ENCODE measurements at regions not wholly inside any gene's neighbourhood (a gene's known extent, or its start where the extent isn't known, plus 50 kb on each side); places are given as distances from the start of the nearest gene placed in this dataset.

DNA sequence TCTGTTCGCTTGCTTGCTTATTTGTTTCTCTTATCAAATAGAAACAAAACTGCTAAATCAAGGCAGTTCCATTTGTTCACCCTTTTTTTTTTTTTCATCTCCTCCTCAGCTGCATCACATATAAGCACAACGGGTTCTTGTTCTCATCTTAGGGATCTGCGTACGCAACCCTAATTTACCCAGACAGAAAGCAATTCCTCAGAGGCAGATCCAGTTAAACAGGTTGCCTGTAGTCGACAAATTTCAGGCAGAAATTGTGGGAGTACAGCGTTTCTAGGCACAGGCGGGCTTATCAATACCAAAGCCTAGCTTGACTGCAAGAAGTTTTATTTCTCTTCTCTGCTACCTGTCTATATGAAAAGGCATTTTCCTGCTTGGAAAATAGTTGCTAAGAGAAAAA is 565.4 kb downstream of the NXPH1 start:
- TF ChIP-seq, protein P1, sequence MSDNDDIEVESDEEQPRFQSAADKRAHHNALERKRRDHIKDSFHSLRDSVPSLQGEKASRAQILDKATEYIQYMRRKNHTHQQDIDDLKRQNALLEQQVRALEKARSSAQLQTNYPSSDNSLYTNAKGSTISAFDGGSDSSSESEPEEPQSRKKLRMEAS (IDR thresholded peaks at IDR 0.05; ENCODE audit: low read depth, low read length): no peak
- TF ChIP-seq POLR2A (IDR thresholded peaks at IDR 0.05; ENCODE audit: extremely low read depth, insufficient read length) (no peak), MYC (IDR thresholded peaks at IDR 0.05; ENCODE audit: low read depth, low read length) (no peak)
- TF ChIP-seq, protein P2, sequence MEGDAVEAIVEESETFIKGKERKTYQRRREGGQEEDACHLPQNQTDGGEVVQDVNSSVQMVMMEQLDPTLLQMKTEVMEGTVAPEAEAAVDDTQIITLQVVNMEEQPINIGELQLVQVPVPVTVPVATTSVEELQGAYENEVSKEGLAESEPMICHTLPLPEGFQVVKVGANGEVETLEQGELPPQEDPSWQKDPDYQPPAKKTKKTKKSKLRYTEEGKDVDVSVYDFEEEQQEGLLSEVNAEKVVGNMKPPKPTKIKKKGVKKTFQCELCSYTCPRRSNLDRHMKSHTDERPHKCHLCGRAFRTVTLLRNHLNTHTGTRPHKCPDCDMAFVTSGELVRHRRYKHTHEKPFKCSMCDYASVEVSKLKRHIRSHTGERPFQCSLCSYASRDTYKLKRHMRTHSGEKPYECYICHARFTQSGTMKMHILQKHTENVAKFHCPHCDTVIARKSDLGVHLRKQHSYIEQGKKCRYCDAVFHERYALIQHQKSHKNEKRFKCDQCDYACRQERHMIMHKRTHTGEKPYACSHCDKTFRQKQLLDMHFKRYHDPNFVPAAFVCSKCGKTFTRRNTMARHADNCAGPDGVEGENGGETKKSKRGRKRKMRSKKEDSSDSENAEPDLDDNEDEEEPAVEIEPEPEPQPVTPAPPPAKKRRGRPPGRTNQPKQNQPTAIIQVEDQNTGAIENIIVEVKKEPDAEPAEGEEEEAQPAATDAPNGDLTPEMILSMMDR (IDR thresholded peaks at IDR 0.05; ENCODE audit: low read depth, low read length): no peak
- no peak for DNase-seq (ENCODE audit: low read depth)
- H3K4me3 ChIP-seq (ENCODE audit: low read depth, low read length): no peak overlapping the region

DNA sequence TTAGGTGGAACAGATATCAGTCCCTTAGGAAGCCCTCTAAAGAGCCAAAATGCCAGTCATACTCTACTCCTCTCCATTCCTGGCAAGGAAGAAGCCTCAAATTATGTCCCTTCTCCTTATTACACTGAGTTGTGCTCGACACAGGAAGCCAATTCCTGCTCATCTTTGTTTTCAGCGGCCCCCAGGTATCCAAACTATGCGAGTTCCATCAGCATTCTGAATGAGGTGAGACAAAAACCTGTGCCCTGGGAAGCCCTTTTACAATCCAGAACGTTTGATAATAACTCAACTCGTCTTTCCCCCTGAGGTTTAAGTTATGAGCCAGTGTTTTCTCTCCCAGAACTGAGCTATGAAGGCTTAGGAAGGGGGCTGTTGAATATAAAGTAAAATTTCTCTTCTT is 580.5 kb downstream of the NXPH1 start:
- H3K4me3 ChIP-seq (ENCODE audit: low read depth, low read length): no peak overlapping the region
- TF ChIP-seq MYC (IDR thresholded peaks at IDR 0.05; ENCODE audit: low read depth, low read length): no peak
- TF ChIP-seq, protein P2 (IDR thresholded peaks at IDR 0.05; ENCODE audit: low read depth, low read length): no peak
- TF ChIP-seq, protein P1 (IDR thresholded peaks at IDR 0.05; ENCODE audit: low read depth, low read length): no peak
- no peak for TF ChIP-seq POLR2A (IDR thresholded peaks at IDR 0.05; ENCODE audit: extremely low read depth, insufficient read length)
- DNase-seq (ENCODE audit: low read depth): no peak

DNA sequence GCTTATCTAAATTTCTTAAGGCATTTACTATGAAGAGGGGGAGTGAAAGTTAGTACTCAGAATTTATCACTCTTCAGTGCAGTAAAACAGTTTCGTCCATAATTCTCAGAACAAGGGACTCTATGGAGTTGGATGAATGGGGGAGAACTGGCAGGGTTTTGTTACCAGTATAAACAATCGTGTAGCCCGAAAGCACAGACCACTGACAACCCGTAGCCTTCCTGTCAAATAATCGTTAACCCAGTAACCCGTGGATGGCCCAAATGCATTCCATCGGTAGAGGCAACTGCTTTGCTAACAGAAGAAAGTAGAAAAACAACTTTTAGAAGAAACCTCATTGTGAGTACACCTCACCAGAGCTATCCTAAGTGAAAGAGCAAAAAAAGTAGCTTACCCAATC is 583.9 kb downstream of the NXPH1 start:
- TF ChIP-seq POLR2A (IDR thresholded peaks at IDR 0.05; ENCODE audit: extremely low read depth, insufficient read length): no peak
- no peak for TF ChIP-seq MYC (IDR thresholded peaks at IDR 0.05; ENCODE audit: low read depth, low read length)
- TF ChIP-seq, protein P2 (IDR thresholded peaks at IDR 0.05; ENCODE audit: low read depth, low read length): no peak
- TF ChIP-seq, protein P1 (IDR thresholded peaks at IDR 0.05; ENCODE audit: low read depth, low read length): no peak
- DNase-seq (ENCODE audit: low read depth): no peak
- H3K4me3 ChIP-seq (ENCODE audit: low read depth, low read length): no peak overlapping the region

DNA sequence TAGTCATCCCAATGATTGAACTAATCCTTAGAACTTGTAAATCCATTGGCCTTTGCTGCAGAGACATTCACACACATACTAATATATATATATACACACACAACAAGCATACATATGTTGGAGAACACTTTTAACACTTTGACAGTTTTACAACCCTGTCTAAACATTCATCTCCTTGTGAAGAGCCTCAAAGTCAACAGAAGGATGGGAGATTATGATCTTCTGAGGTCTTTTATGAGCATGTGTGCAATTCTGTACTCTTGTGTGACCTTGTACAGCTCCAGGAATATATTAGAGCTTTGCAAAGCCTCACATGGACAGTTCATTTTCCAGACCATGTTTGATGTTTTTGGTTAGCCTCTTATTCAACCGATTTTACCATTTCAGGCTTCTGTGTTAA is 589.0 kb downstream of the NXPH1 start:
- TF ChIP-seq, protein P1 (IDR thresholded peaks at IDR 0.05; ENCODE audit: low read depth, low read length): no peak
- TF ChIP-seq MYC (IDR thresholded peaks at IDR 0.05; ENCODE audit: low read depth, low read length) (no peak), POLR2A (IDR thresholded peaks at IDR 0.05; ENCODE audit: extremely low read depth, insufficient read length) (no peak)
- TF ChIP-seq, protein P2 (IDR thresholded peaks at IDR 0.05; ENCODE audit: low read depth, low read length): no peak
- DNase-seq (ENCODE audit: low read depth): no peak
- H3K4me3 ChIP-seq (ENCODE audit: low read depth, low read length): no peak overlapping the region

DNA sequence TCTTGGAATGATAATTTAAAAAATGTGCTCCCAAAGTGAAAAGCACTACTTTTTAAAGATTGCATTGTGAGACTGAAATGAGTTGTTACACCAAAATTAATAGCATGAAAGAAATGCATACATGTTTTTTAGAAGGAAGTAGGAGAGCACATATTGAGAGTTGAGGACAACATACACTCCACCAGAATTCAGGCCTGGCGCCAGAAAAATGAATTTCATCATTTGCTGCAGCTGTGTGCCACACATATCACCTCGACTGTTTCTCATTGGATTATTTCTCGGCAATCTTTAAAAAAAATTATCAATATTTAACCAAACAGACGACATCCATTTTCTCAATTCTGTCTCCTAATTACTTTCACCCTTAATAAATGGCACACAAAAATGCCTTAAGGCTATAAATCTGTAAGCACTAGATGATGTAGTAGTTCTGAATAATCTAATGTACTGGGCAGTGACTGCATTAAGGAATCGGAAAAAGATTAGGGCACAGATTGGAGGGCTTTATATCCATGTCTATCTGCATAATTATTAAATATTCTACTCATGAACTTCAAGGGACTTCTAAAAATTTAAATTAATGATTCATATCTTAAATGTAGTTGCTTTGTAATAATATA is 590.4 kb downstream of the NXPH1 start:
- TF ChIP-seq POLR2A (IDR thresholded peaks at IDR 0.05; ENCODE audit: extremely low read depth, insufficient read length) (no peak), MYC (IDR thresholded peaks at IDR 0.05; ENCODE audit: low read depth, low read length) (no peak)
- TF ChIP-seq, protein P1 (IDR thresholded peaks at IDR 0.05; ENCODE audit: low read depth, low read length): no peak
- TF ChIP-seq, protein P2 (IDR thresholded peaks at IDR 0.05; ENCODE audit: low read depth, low read length): no peak
- no peak overlapping the region for H3K4me3 ChIP-seq (ENCODE audit: low read depth, low read length)
- no peak for DNase-seq (ENCODE audit: low read depth)

All from NB4 (cell line).